ENCODE measurements at regions not wholly inside any gene's neighbourhood (a gene's known extent, or its start where the extent isn't known, plus 50 kb on each side); places are given as distances from the start of the nearest gene placed in this dataset.

GRCh38 chr7:110205899-110206298 is 885.0 kb upstream of the LRRN3 start:
- no peak for DNase-seq (ENCODE audit: insufficient read length, low spot score, missing footprints)
- Histone ChIP-seq H3K4me2 (ENCODE audit: insufficient read depth, low read length) (no peak overlapping the region), H4K20me1 (ENCODE audit: insufficient read depth, low read length) (no peaks in the 10 kb centered on the region), H3K36me3 (ENCODE audit: insufficient read depth, low read length) (no peaks in the 10 kb centered on the region), H3K9me3 (ENCODE audit: low read depth, low read length) (peaks cover 4% of the 10 kb centered on the region), H3K4me1 (ENCODE audit: insufficient read depth, low read length) (no peaks in the 10 kb centered on the region), H2AFZ (ENCODE audit: low read length) (no peak overlapping the region), H3K79me2 (ENCODE audit: insufficient read depth, low read length) (no peaks in the 10 kb centered on the region), H3K27me3 (ENCODE audit: insufficient read depth, low read length) (no peaks in the 10 kb centered on the region), H3K27ac (ENCODE audit: low read depth, low read length) (no peak overlapping the region), H3K4me3 (ENCODE audit: insufficient read depth, low read length) (no peak overlapping the region)
- TF ChIP-seq, protein P1, sequence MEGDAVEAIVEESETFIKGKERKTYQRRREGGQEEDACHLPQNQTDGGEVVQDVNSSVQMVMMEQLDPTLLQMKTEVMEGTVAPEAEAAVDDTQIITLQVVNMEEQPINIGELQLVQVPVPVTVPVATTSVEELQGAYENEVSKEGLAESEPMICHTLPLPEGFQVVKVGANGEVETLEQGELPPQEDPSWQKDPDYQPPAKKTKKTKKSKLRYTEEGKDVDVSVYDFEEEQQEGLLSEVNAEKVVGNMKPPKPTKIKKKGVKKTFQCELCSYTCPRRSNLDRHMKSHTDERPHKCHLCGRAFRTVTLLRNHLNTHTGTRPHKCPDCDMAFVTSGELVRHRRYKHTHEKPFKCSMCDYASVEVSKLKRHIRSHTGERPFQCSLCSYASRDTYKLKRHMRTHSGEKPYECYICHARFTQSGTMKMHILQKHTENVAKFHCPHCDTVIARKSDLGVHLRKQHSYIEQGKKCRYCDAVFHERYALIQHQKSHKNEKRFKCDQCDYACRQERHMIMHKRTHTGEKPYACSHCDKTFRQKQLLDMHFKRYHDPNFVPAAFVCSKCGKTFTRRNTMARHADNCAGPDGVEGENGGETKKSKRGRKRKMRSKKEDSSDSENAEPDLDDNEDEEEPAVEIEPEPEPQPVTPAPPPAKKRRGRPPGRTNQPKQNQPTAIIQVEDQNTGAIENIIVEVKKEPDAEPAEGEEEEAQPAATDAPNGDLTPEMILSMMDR (IDR thresholded peaks at IDR 0.05; ENCODE audit: extremely low read depth, low read depth, low read length) = no peak

GRCh38 chr7:110209884-110210283 is 881.0 kb upstream of the LRRN3 start:
- Histone ChIP-seq H3K79me2 (ENCODE audit: insufficient read depth, low read length) (no peaks in the 10 kb centered on the region), H3K4me3 (ENCODE audit: insufficient read depth, low read length) (no peak overlapping the region), H2AFZ (ENCODE audit: low read length) (no peak overlapping the region), H4K20me1 (ENCODE audit: insufficient read depth, low read length) (no peaks in the 10 kb centered on the region), H3K27ac (ENCODE audit: low read depth, low read length) (no peak overlapping the region), H3K36me3 (ENCODE audit: insufficient read depth, low read length) (no peaks in the 10 kb centered on the region), H3K27me3 (ENCODE audit: insufficient read depth, low read length) (no peaks in the 10 kb centered on the region), H3K4me2 (ENCODE audit: insufficient read depth, low read length) (no peak overlapping the region), H3K9me3 (ENCODE audit: low read depth, low read length) (peaks cover 3% of the 10 kb centered on the region), H3K4me1 (ENCODE audit: insufficient read depth, low read length) (no peaks in the 10 kb centered on the region)
- TF ChIP-seq, protein P1 (IDR thresholded peaks at IDR 0.05; ENCODE audit: extremely low read depth, low read depth, low read length) = no peak
- DNase-seq (ENCODE audit: insufficient read length, low spot score, missing footprints) = no peak

- Histone ChIP-seq H3K4me1 (ENCODE audit: insufficient read depth, low read length) (no peaks in the 10 kb centered on the region), H2AFZ (ENCODE audit: low read length) (no peak overlapping the region), H3K79me2 (ENCODE audit: insufficient read depth, low read length) (no peaks in the 10 kb centered on the region), H3K4me2 (ENCODE audit: insufficient read depth, low read length) (no peak overlapping the region), H3K27ac (ENCODE audit: low read depth, low read length) (no peak overlapping the region), H3K36me3 (ENCODE audit: insufficient read depth, low read length) (no peaks in the 10 kb centered on the region), H3K4me3 (ENCODE audit: insufficient read depth, low read length) (no peak overlapping the region), H4K20me1 (ENCODE audit: insufficient read depth, low read length) (no peaks in the 10 kb centered on the region), H3K27me3 (ENCODE audit: insufficient read depth, low read length) (no peaks in the 10 kb centered on the region), H3K9me3 (ENCODE audit: low read depth, low read length) (peaks cover 2% of the 10 kb centered on the region)
- no peak for DNase-seq (ENCODE audit: insufficient read length, low spot score, missing footprints)
- TF ChIP-seq, protein P1 (IDR thresholded peaks at IDR 0.05; ENCODE audit: extremely low read depth, low read depth, low read length) = no peak
Observed at GRCh38 chr7:110210941-110211608, 879.9 kb upstream of the LRRN3 start.

- Histone ChIP-seq H3K4me3 (ENCODE audit: insufficient read depth, low read length) (no peak overlapping the region), H3K79me2 (ENCODE audit: insufficient read depth, low read length) (no peaks in the 10 kb centered on the region), H3K27ac (ENCODE audit: low read depth, low read length) (no peak overlapping the region), H4K20me1 (ENCODE audit: insufficient read depth, low read length) (no peaks in the 10 kb centered on the region), H3K9me3 (ENCODE audit: low read depth, low read length) (peaks cover 2% of the 10 kb centered on the region), H3K27me3 (ENCODE audit: insufficient read depth, low read length) (no peaks in the 10 kb centered on the region), H3K36me3 (ENCODE audit: insufficient read depth, low read length) (no peaks in the 10 kb centered on the region), H3K4me1 (ENCODE audit: insufficient read depth, low read length) (no peaks in the 10 kb centered on the region), H3K4me2 (ENCODE audit: insufficient read depth, low read length) (no peak overlapping the region), H2AFZ (ENCODE audit: low read length) (no peak overlapping the region)
- TF ChIP-seq, protein P1 (IDR thresholded peaks at IDR 0.05; ENCODE audit: extremely low read depth, low read depth, low read length) = no peak
- DNase-seq (ENCODE audit: insufficient read length, low spot score, missing footprints) = no peak
Observed at GRCh38 chr7:110224643-110225042, 866.3 kb upstream of the LRRN3 start.
